ENCODE measurements at regions not wholly inside any gene's neighbourhood (a gene's known extent, or its start where the extent isn't known, plus 50 kb on each side); places are given as distances from the start of the nearest gene placed in this dataset.
A peak's percentile ranks its signal among the peaks of the same experiment; 100 is the strongest.

- TF ChIP-seq FOXP2 (optimal IDR thresholded peaks at IDR 0.05; ENCODE audit: borderline replicate concordance, extremely low read depth, extremely low read length, insufficient read depth) (no peak), REST (IDR thresholded peaks at IDR 0.05; ENCODE audit: insufficient read depth in 1 of 2, low read depth in 2 of 2, low read length in 2 of 2) (peak; percentile 91 to 100)
Measured at GRCh38 chr2:41791523-41791922, 256.3 kb upstream of the PKDCC start.

- no peak for TF ChIP-seq REST (IDR thresholded peaks at IDR 0.05; ENCODE audit: insufficient read depth in 1 of 2, low read depth in 2 of 2, low read length in 2 of 2)
- TF ChIP-seq TAF1 (IDR thresholded peaks at IDR 0.05; ENCODE audit: borderline replicate concordance, insufficient read depth, low read length) = no peak
- TF ChIP-seq SIN3A (IDR thresholded peaks at IDR 0.05; ENCODE audit: borderline replicate concordance, insufficient read depth, low read length) = no peak
- no peak for TF ChIP-seq POLR2AphosphoS5 (IDR thresholded peaks at IDR 0.05; ENCODE audit: low read depth, low read length)
Measured at GRCh38 chr2:41803361-41803760, 244.5 kb upstream of the PKDCC start.

- TF ChIP-seq FOXP2 (optimal IDR thresholded peaks at IDR 0.05; ENCODE audit: borderline replicate concordance, extremely low read depth, extremely low read length, insufficient read depth) (no peak), SIN3A (IDR thresholded peaks at IDR 0.05; ENCODE audit: borderline replicate concordance, insufficient read depth, low read length) (no peak), TAF1 (IDR thresholded peaks at IDR 0.05; ENCODE audit: borderline replicate concordance, insufficient read depth, low read length) (no peak), REST (IDR thresholded peaks at IDR 0.05; ENCODE audit: insufficient read depth in 1 of 2, low read depth in 2 of 2, low read length in 2 of 2) (no peak), POLR2AphosphoS5 (IDR thresholded peaks at IDR 0.05; ENCODE audit: low read depth, low read length) (no peak)
Measured at GRCh38 chr2:41806286-41806685, 241.5 kb upstream of the PKDCC start.

GRCh38 chr2:41821167-41821566 is 226.7 kb upstream of the PKDCC start:
- no peak for TF ChIP-seq POLR2AphosphoS5 (IDR thresholded peaks at IDR 0.05; ENCODE audit: low read depth, low read length)
- no peak for TF ChIP-seq FOXP2 (optimal IDR thresholded peaks at IDR 0.05; ENCODE audit: borderline replicate concordance, extremely low read depth, extremely low read length, insufficient read depth)
- TF ChIP-seq SIN3A (IDR thresholded peaks at IDR 0.05; ENCODE audit: borderline replicate concordance, insufficient read depth, low read length) = no peak
- no peak for TF ChIP-seq REST (IDR thresholded peaks at IDR 0.05; ENCODE audit: insufficient read depth in 1 of 2, low read depth in 2 of 2, low read length in 2 of 2)
- TF ChIP-seq TAF1 (IDR thresholded peaks at IDR 0.05; ENCODE audit: borderline replicate concordance, insufficient read depth, low read length) = no peak

GRCh38 chr2:41826921-41827320 is 220.9 kb upstream of the PKDCC start:
- TF ChIP-seq FOXP2 (optimal IDR thresholded peaks at IDR 0.05; ENCODE audit: borderline replicate concordance, extremely low read depth, extremely low read length, insufficient read depth) = no peak
- no peak for TF ChIP-seq SIN3A (IDR thresholded peaks at IDR 0.05; ENCODE audit: borderline replicate concordance, insufficient read depth, low read length)
- TF ChIP-seq REST (IDR thresholded peaks at IDR 0.05; ENCODE audit: insufficient read depth in 1 of 2, low read depth in 2 of 2, low read length in 2 of 2) = no peak
- TF ChIP-seq POLR2AphosphoS5 (IDR thresholded peaks at IDR 0.05; ENCODE audit: low read depth, low read length) = no peak
- no peak for TF ChIP-seq TAF1 (IDR thresholded peaks at IDR 0.05; ENCODE audit: borderline replicate concordance, insufficient read depth, low read length)
